ENCODE measurements at regions not wholly inside any gene's neighbourhood (a gene's known extent, or its start where the extent isn't known, plus 50 kb on each side); places are given as distances from the start of the nearest gene placed in this dataset.

DNA sequence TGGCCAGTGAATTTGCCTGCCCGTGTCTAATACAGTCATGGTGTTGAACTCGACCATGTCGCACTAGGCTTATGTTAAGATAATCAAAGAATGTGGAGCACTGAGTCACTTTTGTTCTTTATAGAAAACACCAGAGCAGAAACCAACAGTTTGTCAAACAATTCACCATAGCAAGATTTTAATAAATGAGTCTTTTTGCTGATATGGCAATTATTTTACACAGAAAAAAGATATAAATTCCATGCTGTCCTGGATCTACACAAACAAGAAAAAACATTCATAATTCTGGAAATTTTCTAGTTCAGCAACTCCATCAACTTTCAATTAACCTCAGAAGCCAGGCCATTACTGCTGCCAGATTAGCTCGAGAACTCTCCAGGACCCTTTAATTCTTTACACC is 208.9 kb downstream of the ZNF608 start:
- no peaks in the 10 kb centered on the region for H3K36me3 ChIP-seq (ENCODE audit: low read depth)
- DNase-seq: no peak
- H3K4me1 ChIP-seq (ENCODE audit: insufficient read depth): no peaks in the 10 kb centered on the region
- no peak overlapping the region for H3K4me2 ChIP-seq (ENCODE audit: unreplicated experiment)
- no peak overlapping the region for H3K27ac ChIP-seq
- no peaks in the 10 kb centered on the region for H3K79me2 ChIP-seq (ENCODE audit: insufficient read depth)
- H3K9ac ChIP-seq: no peak overlapping the region
- TF ChIP-seq EZH2 (IDR thresholded peaks at IDR 0.05; ENCODE audit: insufficient read depth, poor library complexity, severe bottlenecking): no peak
- no peak for TF ChIP-seq EZH2phosphoT487 (IDR thresholded peaks at IDR 0.05; ENCODE audit: insufficient read depth, low read depth)
- H3F3A ChIP-seq (ENCODE audit: insufficient read depth): no peaks in the 10 kb centered on the region
- H3K27me3 ChIP-seq (replicated peaks; ENCODE audit: insufficient read depth): peaks cover 6% of the 10 kb centered on the region; the same call in 1 of the 2 replicates
- no peaks in the 10 kb centered on the region for H4K20me1 ChIP-seq (ENCODE audit: insufficient read depth)
- H2AFZ ChIP-seq: no peak overlapping the region
- in situ Hi-C loops (cut with MboI): no loop called here
- WGBS, 2 experiments (ENCODE audit: low coverage in 1 of 2, low lambda C conversion rate in 2 of 2, missing lambda C conversion rate in 2 of 2): 80 to 86% methylated on average over 4 of the region's 4 CpGs
- no peak overlapping the region for H3K4me3 ChIP-seq
- no peaks in the 10 kb centered on the region for H3K9me3 ChIP-seq (ENCODE audit: low read depth)
- no peaks in the 10 kb centered on the region for H3K9me2 ChIP-seq (ENCODE audit: insufficient read depth)

DNA sequence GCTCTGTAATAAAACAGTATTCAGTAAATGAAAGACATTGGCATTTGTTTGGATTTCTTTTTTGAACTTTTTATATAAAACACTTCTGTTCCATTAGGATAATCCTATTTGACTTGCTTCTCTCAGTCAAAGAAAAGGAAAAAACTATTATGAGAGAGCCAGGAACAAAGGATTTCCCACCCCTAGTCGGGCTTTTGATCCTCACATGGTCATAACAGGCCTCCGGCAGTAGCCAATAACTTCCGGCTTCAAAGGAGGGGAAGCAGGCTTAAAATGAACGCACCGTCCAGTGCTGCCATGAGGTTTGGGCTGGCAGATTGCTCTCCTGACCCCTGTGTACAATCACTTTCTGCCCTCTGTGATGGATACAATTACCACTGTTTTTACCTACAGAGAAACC is 209.3 kb downstream of the ZNF608 start:
- Histone ChIP-seq H3K9me2 (ENCODE audit: insufficient read depth) (no peaks in the 10 kb centered on the region), H2AFZ (no peak overlapping the region), H3K27ac (no peak overlapping the region), H3K4me2 (ENCODE audit: unreplicated experiment) (no peak overlapping the region), H3K4me3 (no peak overlapping the region), H3K9me3 (ENCODE audit: low read depth) (no peaks in the 10 kb centered on the region), H4K20me1 (ENCODE audit: insufficient read depth) (no peaks in the 10 kb centered on the region), H3K27me3 (replicated peaks; ENCODE audit: insufficient read depth) (peaks cover 2% of the 10 kb centered on the region; the same call in 1 of the 2 replicates), H3K36me3 (ENCODE audit: low read depth) (no peaks in the 10 kb centered on the region), H3K9ac (no peak overlapping the region), H3F3A (ENCODE audit: insufficient read depth) (no peaks in the 10 kb centered on the region), H3K79me2 (ENCODE audit: insufficient read depth) (no peaks in the 10 kb centered on the region), H3K4me1 (ENCODE audit: insufficient read depth) (no peaks in the 10 kb centered on the region)
- in situ Hi-C loops (cut with MboI): no loop called here
- no peak for TF ChIP-seq EZH2 (IDR thresholded peaks at IDR 0.05; ENCODE audit: insufficient read depth, poor library complexity, severe bottlenecking)
- DNase-seq: no peak
- WGBS, 2 experiments (ENCODE audit: low coverage in 1 of 2, low lambda C conversion rate in 2 of 2, missing lambda C conversion rate in 2 of 2): 42 to 48% methylated on average over 5 of the region's 5 CpGs

DNA sequence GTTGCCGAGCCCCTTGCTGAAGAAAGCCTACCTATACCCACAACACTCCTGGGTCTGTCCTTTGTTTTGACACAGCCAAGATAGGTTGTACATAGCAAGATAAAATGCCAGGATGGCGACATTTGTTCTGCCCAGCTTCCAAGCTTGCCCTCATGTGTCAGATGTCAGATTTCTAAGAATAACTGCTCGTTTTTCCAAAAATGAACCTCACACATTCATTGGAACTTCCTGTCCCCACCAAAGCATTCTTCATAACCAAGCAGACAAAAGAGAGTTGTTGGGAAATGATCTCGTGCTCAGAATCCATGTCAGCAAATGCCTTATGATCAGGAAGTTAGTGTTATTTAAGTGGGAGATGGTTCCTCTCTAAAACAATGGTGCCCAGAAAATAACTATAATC is 210.1 kb downstream of the ZNF608 start:
- H3K9me2 ChIP-seq (ENCODE audit: insufficient read depth): no peaks in the 10 kb centered on the region
- no peak overlapping the region for H2AFZ ChIP-seq
- H3K9me3 ChIP-seq (ENCODE audit: low read depth): no peaks in the 10 kb centered on the region
- in situ Hi-C loops (cut with MboI): no loop called here
- no peak overlapping the region for H3K4me3 ChIP-seq
- H4K20me1 ChIP-seq (ENCODE audit: insufficient read depth): no peaks in the 10 kb centered on the region
- H3K4me2 ChIP-seq (ENCODE audit: unreplicated experiment): no peak overlapping the region
- H3K27me3 ChIP-seq (replicated peaks; ENCODE audit: insufficient read depth): no peaks in the 10 kb centered on the region
- 49 to 53% methylated on average over 4 of the region's 4 CpGs for WGBS, 2 experiments (ENCODE audit: low coverage in 1 of 2, low lambda C conversion rate in 2 of 2, missing lambda C conversion rate in 2 of 2)
- no peak for TF ChIP-seq EZH2phosphoT487 (IDR thresholded peaks at IDR 0.05; ENCODE audit: insufficient read depth, low read depth)
- TF ChIP-seq EZH2 (IDR thresholded peaks at IDR 0.05; ENCODE audit: insufficient read depth, poor library complexity, severe bottlenecking): no peak
- H3K79me2 ChIP-seq (ENCODE audit: insufficient read depth): no peaks in the 10 kb centered on the region
- DNase-seq: no peak
- no peak overlapping the region for H3K27ac ChIP-seq
- H3K4me1 ChIP-seq (ENCODE audit: insufficient read depth): no peaks in the 10 kb centered on the region
- H3F3A ChIP-seq (ENCODE audit: insufficient read depth): no peaks in the 10 kb centered on the region
- no peak overlapping the region for H3K9ac ChIP-seq
- H3K36me3 ChIP-seq (ENCODE audit: low read depth): no peaks in the 10 kb centered on the region

DNA sequence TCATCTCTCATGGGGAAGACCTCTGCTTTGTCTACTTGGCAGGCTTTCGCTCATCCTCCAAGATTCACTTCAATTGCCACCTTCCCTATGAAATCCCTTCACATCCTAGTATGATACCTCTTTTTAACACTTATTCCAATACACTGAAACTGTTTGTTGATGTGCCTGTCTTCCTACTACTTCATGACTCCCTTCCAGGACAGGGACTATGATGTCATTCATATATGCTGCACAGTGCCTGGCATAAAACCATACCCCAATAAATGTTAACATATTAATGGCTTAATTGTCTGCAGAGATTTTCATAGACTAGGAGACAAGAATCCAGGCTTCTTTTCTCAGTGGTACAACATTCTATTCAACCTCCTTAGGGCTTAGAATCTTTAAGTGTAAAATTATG is 215.5 kb downstream of the ZNF608 start:
- in situ Hi-C loops (cut with MboI): no loop called here
- Histone ChIP-seq H4K20me1 (ENCODE audit: insufficient read depth) (no peaks in the 10 kb centered on the region), H3K9me2 (ENCODE audit: insufficient read depth) (no peaks in the 10 kb centered on the region), H3K27me3 (replicated peaks; ENCODE audit: insufficient read depth) (no peaks in the 10 kb centered on the region), H3K36me3 (ENCODE audit: low read depth) (no peaks in the 10 kb centered on the region), H3K79me2 (ENCODE audit: insufficient read depth) (no peaks in the 10 kb centered on the region), H3K4me3 (no peak overlapping the region), H3K9me3 (ENCODE audit: low read depth) (no peaks in the 10 kb centered on the region), H3K4me1 (ENCODE audit: insufficient read depth) (peaks cover 6% of the 10 kb centered on the region; the same call in 1 of the 2 replicates), H2AFZ (no peak overlapping the region), H3K4me2 (ENCODE audit: unreplicated experiment) (no peak overlapping the region), H3K9ac (no peak overlapping the region), H3K27ac (no peak overlapping the region), H3F3A (ENCODE audit: insufficient read depth) (no peaks in the 10 kb centered on the region)
- TF ChIP-seq EZH2phosphoT487 (IDR thresholded peaks at IDR 0.05; ENCODE audit: insufficient read depth, low read depth) (no peak), EZH2 (IDR thresholded peaks at IDR 0.05; ENCODE audit: insufficient read depth, poor library complexity, severe bottlenecking) (no peak)
- WGBS, 2 experiments (ENCODE audit: low coverage in 1 of 2, low lambda C conversion rate in 2 of 2, missing lambda C conversion rate in 2 of 2): 83 to 94% methylated on average over 1 of the region's 1 CpG
- no peak for DNase-seq

DNA sequence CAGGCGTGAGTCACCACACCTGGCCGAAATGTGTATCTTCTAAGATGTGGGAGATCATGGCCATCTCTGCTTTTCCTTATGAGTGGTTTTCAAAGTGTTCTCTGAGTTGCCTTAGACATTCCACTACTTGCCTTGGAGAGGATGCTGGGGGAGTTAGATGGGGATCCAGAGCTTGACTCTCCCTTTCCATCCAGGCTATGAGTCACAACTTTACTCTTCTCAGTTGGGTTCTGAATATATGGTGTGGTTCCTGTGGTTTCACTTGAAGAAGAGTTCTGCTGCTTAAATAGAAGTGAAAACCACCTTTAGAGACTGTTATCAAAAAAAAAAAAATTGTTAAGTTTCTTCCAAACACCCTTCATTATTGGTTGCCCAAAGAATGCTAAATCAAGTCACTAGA is 217.6 kb downstream of the ZNF608 start:
- in situ Hi-C loops (cut with MboI): no loop called here
- H3K27me3 ChIP-seq (replicated peaks; ENCODE audit: insufficient read depth): peaks cover 8% of the 10 kb centered on the region; the same call in 1 of the 2 replicates
- H3K36me3 ChIP-seq (ENCODE audit: low read depth): no peaks in the 10 kb centered on the region
- 56 to 59% methylated on average over 2 of the region's 2 CpGs for WGBS, 2 experiments (ENCODE audit: low coverage in 1 of 2, low lambda C conversion rate in 2 of 2, missing lambda C conversion rate in 2 of 2)
- H3K9me2 ChIP-seq (ENCODE audit: insufficient read depth): no peaks in the 10 kb centered on the region
- no peak overlapping the region for H3K4me2 ChIP-seq (ENCODE audit: unreplicated experiment)
- DNase-seq: peak; percentile 12
- H4K20me1 ChIP-seq (ENCODE audit: insufficient read depth): no peaks in the 10 kb centered on the region
- no peaks in the 10 kb centered on the region for H3K79me2 ChIP-seq (ENCODE audit: insufficient read depth)
- H3F3A ChIP-seq (ENCODE audit: insufficient read depth): no peaks in the 10 kb centered on the region
- no peak overlapping the region for H2AFZ ChIP-seq
- H3K4me1 ChIP-seq (ENCODE audit: insufficient read depth): peaks cover 6% of the 10 kb centered on the region; the same call in 1 of the 2 replicates
- no peak overlapping the region for H3K4me3 ChIP-seq
- H3K27ac ChIP-seq: no peak overlapping the region
- no peak overlapping the region for H3K9ac ChIP-seq
- no peaks in the 10 kb centered on the region for H3K9me3 ChIP-seq (ENCODE audit: low read depth)
- TF ChIP-seq EZH2 (IDR thresholded peaks at IDR 0.05; ENCODE audit: insufficient read depth, poor library complexity, severe bottlenecking) (no peak), EZH2phosphoT487 (IDR thresholded peaks at IDR 0.05; ENCODE audit: insufficient read depth, low read depth) (no peak)
